CD8-positive, alpha-beta memory T cell (primary cell): ENCODE measurements at regions not wholly inside any gene's neighbourhood (a gene's known extent, or its start where the extent isn't known, plus 50 kb on each side); places are given as distances from the start of the nearest gene placed in this dataset.

Source experiments
- CTCF ChIA-PET: fragments of 350-600 bp; sonication (Branson Sonifier 250); formaldehyde crosslinking; loops from one replicate; lab custom pipeline; 2021; ENCODE audit warnings: antibody characterized with exemption; lab: Charles Lee
- POLR2A ChIA-PET: fragments of 350-600 bp; sonication (Branson Sonifier 250); formaldehyde crosslinking; loops from one replicate; lab custom pipeline; 2021; ENCODE audit warnings: antibody characterized with exemption; lab: Charles Lee
- DNase-seq, 5 donors: peaks; one replicate each; pipeline versions ENCODE4 v3.0.0 to v3.0.0-alpha.2; 2020 to 2022; ENCODE audit warnings: mixed read lengths in 1 of 5
- H3K27ac ChIP-seq: one replicate; pipeline ENCODE4 v1.7.0; 2013; ENCODE audit warnings: low read depth, mild to moderate bottlenecking, low read length, moderate library complexity
- H3K27me3 ChIP-seq: 2 replicates; pipeline ENCODE4 v1.7.0; 2013; ENCODE audit warnings: low read length, mild to moderate bottlenecking; ENCODE audit not compliant: insufficient read depth, poor library complexity, severe bottlenecking
- H3K36me3 ChIP-seq: 2 replicates; pipeline ENCODE4 v1.7.0; 2013; ENCODE audit warnings: mild to moderate bottlenecking, low read length, moderate library complexity; ENCODE audit not compliant: insufficient read depth
- H3K4me1 ChIP-seq: 2 replicates; pipeline ENCODE4 v1.7.0; 2013; ENCODE audit warnings: mild to moderate bottlenecking, low read length, moderate library complexity; ENCODE audit not compliant: insufficient read depth
- H3K4me3 ChIP-seq: 2 replicates; pipeline ENCODE4 v1.7.0; 2013; ENCODE audit warnings: mild to moderate bottlenecking, low read length
- H3K9me3 ChIP-seq: 2 replicates; pipeline ENCODE4 v1.7.0; 2013; ENCODE audit warnings: mild to moderate bottlenecking, low read length
- H3K27ac Mint-ChIP-seq, 8 donors: one replicate each; pipeline ENCODE4 v1.8.0; 2020 to 2021; ENCODE audit warnings: mixed read lengths in 8 of 8, mild to moderate bottlenecking in 6 of 8, inconsistent platforms in 3 of 8, moderate library complexity in 3 of 8
- H3K27me3 Mint-ChIP-seq, 2 donors: one replicate each; pipeline ENCODE4 v1.8.0; 2020 to 2021; ENCODE audit warnings: mixed read lengths in 2 of 2, mild to moderate bottlenecking in 1 of 2, moderate library complexity in 1 of 2
- H3K36me3 Mint-ChIP-seq, 3 donors: one replicate each; pipeline ENCODE4 v1.8.0; 2020 to 2021; ENCODE audit warnings: mixed read lengths in 3 of 3, inconsistent platforms in 1 of 3, mild to moderate bottlenecking in 1 of 3
- H3K4me1 Mint-ChIP-seq, 3 donors: one replicate each; pipeline ENCODE4 v1.8.0; 2020 to 2021; ENCODE audit warnings: mixed read lengths in 3 of 3, inconsistent platforms in 1 of 3, mild to moderate bottlenecking in 1 of 3
- H3K4me3 Mint-ChIP-seq, 7 donors: one replicate each; pipeline ENCODE4 v1.8.0; 2020 to 2021; ENCODE audit warnings: mixed read lengths in 7 of 7, mild to moderate bottlenecking in 6 of 7, moderate library complexity in 4 of 7, inconsistent platforms in 2 of 7
- H3K9me3 Mint-ChIP-seq, 5 donors: one replicate each; pipeline ENCODE4 v1.8.0; 2020 to 2022; ENCODE audit warnings: mixed read lengths in 5 of 5, mild to moderate bottlenecking in 3 of 5, moderate library complexity in 2 of 5, inconsistent platforms in 1 of 5

- Mint-ChIP-seq H3K9me3 (no peaks in the 10 kb centered on the region), H3K27me3 (peaks cover 24 to 48% of the 10 kb centered on the region in 2 donors), H3K4me1 (peaks cover 4 to 9% (median 6%) of the 10 kb centered on the region in 3 donors), H3K36me3 (no peaks in the 10 kb centered on the region), H3K4me3 (no peak overlapping the region), H3K27ac (no peak overlapping the region)
- Histone ChIP-seq H3K4me3 (no peak overlapping the region), H3K9me3 (no peaks in the 10 kb centered on the region), H3K4me1 (no peaks in the 10 kb centered on the region), H3K27ac (no peak overlapping the region), H3K27me3 (peaks cover 18% of the 10 kb centered on the region), H3K36me3 (no peaks in the 10 kb centered on the region)
- POLR2A ChIA-PET = no interaction called here
- DNase-seq = no peak
- CTCF ChIA-PET = interaction anchor here (1.2 kb wide), 1 partner anchor 10 kb away, joined by 3 read pairs; no protein-coding TSS in a partner anchor
Observed at GRCh38 chr17:79224476-79224875, 149.9 kb downstream of the ENGASE start.

GRCh38 chr17:79223953-79224352 lies 149.3 kb downstream of the ENGASE start:
- Histone ChIP-seq H3K27ac (no peak overlapping the region), H3K4me3 (no peak overlapping the region), H3K4me1 (no peaks in the 10 kb centered on the region), H3K9me3 (no peaks in the 10 kb centered on the region), H3K27me3 (peaks cover 18% of the 10 kb centered on the region), H3K36me3 (no peaks in the 10 kb centered on the region)
- Mint-ChIP-seq H3K27me3 (peaks cover 24 to 53% of the 10 kb centered on the region in 2 donors), H3K27ac (no peak overlapping the region), H3K36me3 (no peaks in the 10 kb centered on the region), H3K4me1 (peaks cover 4 to 14% (median 6%) of the 10 kb centered on the region in 3 donors), H3K9me3 (no peaks in the 10 kb centered on the region), H3K4me3 (no peak overlapping the region)
- CTCF ChIA-PET = interaction anchor here (1.2 kb wide), 1 partner anchor 9 kb away, joined by 3 read pairs; no protein-coding TSS in a partner anchor
- POLR2A ChIA-PET = no interaction called here
- no peak for DNase-seq

GRCh38 chr17:79223471-79223870 lies 148.8 kb downstream of the ENGASE start:
- H3K9me3 ChIP-seq = no peaks in the 10 kb centered on the region
- no peak overlapping the region for H3K4me3 ChIP-seq
- CTCF ChIA-PET = no interaction called here
- Mint-ChIP-seq H3K36me3 (no peaks in the 10 kb centered on the region), H3K27me3 (peaks cover 24 to 53% of the 10 kb centered on the region in 2 donors), H3K4me3 (no peak overlapping the region), H3K27ac (no peak overlapping the region), H3K9me3 (no peaks in the 10 kb centered on the region), H3K4me1 (peaks cover 4 to 14% (median 6%) of the 10 kb centered on the region in 3 donors)
- no peaks in the 10 kb centered on the region for H3K36me3 ChIP-seq
- no peaks in the 10 kb centered on the region for H3K4me1 ChIP-seq
- no peak for DNase-seq
- POLR2A ChIA-PET = no interaction called here
- peaks cover 18% of the 10 kb centered on the region for H3K27me3 ChIP-seq
- no peak overlapping the region for H3K27ac ChIP-seq

- H3K27me3 Mint-ChIP-seq = peaks cover 24 to 62% of the 10 kb centered on the region in 2 donors
- peaks cover 4 to 14% (median 6%) of the 10 kb centered on the region in 3 donors for H3K4me1 Mint-ChIP-seq
- Histone ChIP-seq H3K4me1 (no peaks in the 10 kb centered on the region), H3K27ac (no peak overlapping the region), H3K27me3 (peaks cover 18% of the 10 kb centered on the region), H3K9me3 (no peaks in the 10 kb centered on the region), H3K36me3 (no peaks in the 10 kb centered on the region), H3K4me3 (no peak overlapping the region)
- POLR2A ChIA-PET = no interaction called here
- H3K27ac Mint-ChIP-seq = no peak overlapping the region
- no peaks in the 10 kb centered on the region for H3K36me3 Mint-ChIP-seq
- no peak for DNase-seq
- no peak overlapping the region for H3K4me3 Mint-ChIP-seq
- H3K9me3 Mint-ChIP-seq = no peaks in the 10 kb centered on the region
- CTCF ChIA-PET = no interaction called here
Observed at GRCh38 chr17:79221597-79221996, 147.0 kb downstream of the ENGASE start.

- Mint-ChIP-seq H3K4me1 (peaks cover 4 to 14% (median 6%) of the 10 kb centered on the region in 3 donors), H3K4me3 (peak overlapping the region in 5 of 7 donors; percentile 10 to 86 (median 60)), H3K36me3 (no peaks in the 10 kb centered on the region), H3K27me3 (peaks cover 21 to 64% of the 10 kb centered on the region in 2 donors), H3K27ac (peak overlapping the region in 1 of 8 donors; percentile 64), H3K9me3 (no peaks in the 10 kb centered on the region)
- Histone ChIP-seq H3K4me3 (no peak overlapping the region), H3K9me3 (no peaks in the 10 kb centered on the region), H3K4me1 (no peaks in the 10 kb centered on the region), H3K27me3 (peaks cover 12% of the 10 kb centered on the region), H3K36me3 (no peaks in the 10 kb centered on the region), H3K27ac (no peak overlapping the region)
- no peak for DNase-seq
- ChIA-PET CTCF (no interaction called here), POLR2A (no interaction called here)
Observed at GRCh38 chr17:79220713-79221291, 146.2 kb downstream of the ENGASE start.

GRCh38 chr17:79220201-79220712 lies 145.6 kb downstream of the ENGASE start:
- Mint-ChIP-seq H3K4me3 (peak overlapping the region in 5 of 7 donors; percentile 10 to 86 (median 60)), H3K27me3 (peaks cover 21 to 64% of the 10 kb centered on the region in 2 donors), H3K9me3 (no peaks in the 10 kb centered on the region), H3K4me1 (peaks cover 4 to 14% (median 6%) of the 10 kb centered on the region in 3 donors), H3K36me3 (no peaks in the 10 kb centered on the region), H3K27ac (peak overlapping the region in 1 of 8 donors; percentile 64)
- ChIA-PET POLR2A (no interaction called here), CTCF (no interaction called here)
- peaks cover 12% of the 10 kb centered on the region for H3K27me3 ChIP-seq
- H3K36me3 ChIP-seq = no peaks in the 10 kb centered on the region
- H3K27ac ChIP-seq = no peak overlapping the region
- H3K4me1 ChIP-seq = no peaks in the 10 kb centered on the region
- H3K4me3 ChIP-seq = no peak overlapping the region
- no peak for DNase-seq
- no peaks in the 10 kb centered on the region for H3K9me3 ChIP-seq

- H3K4me3 ChIP-seq = no peak overlapping the region
- Mint-ChIP-seq H3K36me3 (no peaks in the 10 kb centered on the region), H3K27ac (no peak overlapping the region), H3K9me3 (no peaks in the 10 kb centered on the region), H3K4me3 (no peak overlapping the region), H3K4me1 (peaks cover 4 to 14% (median 6%) of the 10 kb centered on the region in 3 donors), H3K27me3 (peaks cover 21 to 58% of the 10 kb centered on the region in 2 donors)
- no peak for DNase-seq
- ChIA-PET CTCF (no interaction called here), POLR2A (no interaction called here)
- peaks cover 12% of the 10 kb centered on the region for H3K27me3 ChIP-seq
- no peaks in the 10 kb centered on the region for H3K4me1 ChIP-seq
- H3K36me3 ChIP-seq = no peaks in the 10 kb centered on the region
- H3K9me3 ChIP-seq = no peaks in the 10 kb centered on the region
- H3K27ac ChIP-seq = no peak overlapping the region
Observed at GRCh38 chr17:79219208-79219935, 144.7 kb downstream of the ENGASE start.

DNA sequence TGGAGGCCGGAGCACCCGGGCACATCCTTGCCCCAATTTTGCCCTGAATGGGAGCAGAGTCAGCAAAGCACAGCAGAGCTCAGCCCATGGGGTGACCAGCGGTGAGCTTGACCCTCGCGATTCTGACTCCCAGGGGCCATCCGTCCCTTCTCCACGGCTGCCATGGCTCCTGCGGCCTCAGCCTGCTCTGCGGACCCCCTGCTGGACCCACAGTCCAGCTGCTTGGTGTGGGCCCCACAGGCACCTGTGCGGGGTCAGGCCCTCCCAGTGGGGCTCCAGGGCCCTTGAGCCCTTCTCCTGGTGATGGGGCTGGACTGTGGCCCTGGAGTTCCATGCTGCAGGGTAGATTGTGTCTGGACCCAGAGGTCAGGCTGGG lies 144.2 kb downstream of the ENGASE start:
- no peaks in the 10 kb centered on the region for H3K36me3 ChIP-seq
- H3K27ac ChIP-seq = no peak overlapping the region
- Mint-ChIP-seq H3K36me3 (no peaks in the 10 kb centered on the region), H3K4me3 (no peak overlapping the region), H3K27ac (no peak overlapping the region), H3K27me3 (peaks cover 23 to 53% of the 10 kb centered on the region in 2 donors), H3K9me3 (no peaks in the 10 kb centered on the region), H3K4me1 (peaks cover 4 to 14% (median 6%) of the 10 kb centered on the region in 3 donors)
- no peak overlapping the region for H3K4me3 ChIP-seq
- peaks cover 12% of the 10 kb centered on the region for H3K27me3 ChIP-seq
- ChIA-PET POLR2A (no interaction called here), CTCF (no interaction called here)
- H3K4me1 ChIP-seq = no peaks in the 10 kb centered on the region
- DNase-seq = no peak
- H3K9me3 ChIP-seq = no peaks in the 10 kb centered on the region
